Stimulated activated naive CD8-positive, alpha-beta T cell treated with anti-CD3 and anti-CD28 coated beads, Interleukin-15, amount 100 ng/mL, for 72 hours (primary cell): ENCODE measurements at regions not wholly inside any gene's neighbourhood (a gene's known extent, or its start where the extent isn't known, plus 50 kb on each side); places are given as distances from the start of the nearest gene placed in this dataset.
"Not testable (repeated sequence)": the region's sequence is repeated elsewhere in the genome, so short reads cannot be mapped to it uniquely, and the experiment has no call there.

Experiments
- ATAC-seq: fragments of 150-1000 bp; cut with Tn5 transposase; 2 replicates; pipeline ENCODE4 v1.10.0; 2021; ENCODE audit warnings: mild to moderate bottlenecking, moderate library complexity
- DNase-seq, 2 donors: peaks; one replicate each; pipeline ENCODE4 v3.0.0; 2021 to 2022
- H3K27ac Mint-ChIP-seq, 2 donors: one replicate each; pipeline ENCODE4 v1.8.0; 2022; ENCODE audit warnings: mild to moderate bottlenecking in 2 of 2, mixed read lengths in 2 of 2, moderate library complexity in 2 of 2
- H3K27me3 Mint-ChIP-seq: one replicate; pipeline ENCODE4 v1.8.0; 2022; ENCODE audit warnings: mixed read lengths
- H3K4me1 Mint-ChIP-seq: one replicate; pipeline ENCODE4 v1.8.0; 2022; ENCODE audit warnings: mild to moderate bottlenecking, mixed read lengths
- H3K4me3 Mint-ChIP-seq, 2 donors: one replicate each; pipeline ENCODE4 v1.8.0; 2022; ENCODE audit warnings: mild to moderate bottlenecking in 2 of 2, mixed read lengths in 2 of 2, moderate library complexity in 1 of 2
- H3K9me3 Mint-ChIP-seq, 2 donors: one replicate each; pipeline ENCODE4 v1.8.0; 2022; ENCODE audit warnings: mixed read lengths in 2 of 2

GRCh38 chr14:38662781-38663180 lies 406.9 kb upstream of the CLEC14A start:
- ATAC-seq (no peak), DNase-seq (no peak)
- no peak overlapping the region for H3K4me3 Mint-ChIP-seq
- no peaks in the 10 kb centered on the region for H3K4me1 Mint-ChIP-seq
- H3K27me3 Mint-ChIP-seq = no peaks in the 10 kb centered on the region
- no peaks in the 10 kb centered on the region for H3K9me3 Mint-ChIP-seq
- no peak overlapping the region for H3K27ac Mint-ChIP-seq

DNA sequence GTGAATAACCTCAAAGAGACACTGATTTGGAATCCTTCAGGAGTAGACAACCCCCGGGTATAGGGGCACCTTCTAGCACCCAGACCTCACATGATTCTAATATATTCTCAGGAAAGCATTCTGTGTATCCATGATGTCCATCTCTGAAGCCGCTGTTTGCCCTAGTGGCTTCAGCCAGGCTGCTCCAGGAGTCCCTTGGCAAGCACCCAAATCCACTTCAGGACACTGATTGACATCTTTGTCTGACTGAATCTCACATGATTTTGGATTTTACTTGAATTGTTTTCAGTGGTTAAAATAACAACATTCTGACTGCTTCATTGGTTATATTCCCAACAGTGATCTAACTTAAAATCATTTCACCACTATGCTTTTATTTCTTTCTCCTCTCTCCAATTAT lies 390.5 kb upstream of the CLEC14A start:
- DNase-seq (no peak), ATAC-seq (no peak)
- Mint-ChIP-seq H3K9me3 (peaks cover 0 to 4% of the 10 kb centered on the region in 2 donors), H3K4me1 (no peaks in the 10 kb centered on the region), H3K27me3 (no peaks in the 10 kb centered on the region), H3K27ac (peak overlapping the region in 1 of 2 donors; percentile 27), H3K4me3 (no peak overlapping the region)

DNA sequence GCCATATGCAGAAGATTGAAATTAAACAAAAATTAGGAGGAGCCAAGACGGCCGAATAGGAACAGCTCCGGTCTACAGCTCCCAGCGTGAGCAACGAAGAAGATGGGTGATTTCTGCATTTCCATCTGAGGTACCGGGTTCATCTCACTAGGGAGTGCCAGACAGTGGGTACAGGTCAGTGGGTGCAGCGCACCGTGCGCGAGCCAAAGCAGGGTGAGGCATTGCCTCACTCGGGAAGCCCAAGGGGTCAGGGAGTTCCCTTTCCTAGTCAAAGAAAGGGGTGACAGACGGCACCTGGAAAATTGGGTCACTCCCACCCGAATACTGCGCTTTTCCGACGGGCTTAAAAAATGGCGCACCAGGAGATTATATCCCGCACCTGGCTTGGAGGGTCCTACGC lies 379.0 kb upstream of the CLEC14A start:
- not testable (repeated sequence) for DNase-seq, H3K27me3 Mint-ChIP-seq, H3K9me3 Mint-ChIP-seq, H3K4me1 Mint-ChIP-seq, H3K27ac Mint-ChIP-seq, ATAC-seq, H3K4me3 Mint-ChIP-seq

- no peak for DNase-seq
Observed at GRCh38 chr14:38629412-38629811, 373.5 kb upstream of the CLEC14A start.

GRCh38 chr14:38627163-38627562 lies 371.3 kb upstream of the CLEC14A start:
- Mint-ChIP-seq H3K27ac (no peak overlapping the region), H3K4me1 (no peaks in the 10 kb centered on the region), H3K9me3 (peaks cover 14 to 16% of the 10 kb centered on the region in 2 donors), H3K4me3 (no peak overlapping the region), H3K27me3 (no peaks in the 10 kb centered on the region)
- ATAC-seq = no peak
- DNase-seq = no peak

More at GRCh38 chr14:38629412-38629811, 373.5 kb upstream of the CLEC14A start:
- Mint-ChIP-seq H3K27me3 (no peaks in the 10 kb centered on the region), H3K4me1 (no peaks in the 10 kb centered on the region), H3K27ac (no peak overlapping the region), H3K4me3 (no peak overlapping the region), H3K9me3 (peaks cover 9 to 14% of the 10 kb centered on the region in 2 donors)
- ATAC-seq = no peak

DNA sequence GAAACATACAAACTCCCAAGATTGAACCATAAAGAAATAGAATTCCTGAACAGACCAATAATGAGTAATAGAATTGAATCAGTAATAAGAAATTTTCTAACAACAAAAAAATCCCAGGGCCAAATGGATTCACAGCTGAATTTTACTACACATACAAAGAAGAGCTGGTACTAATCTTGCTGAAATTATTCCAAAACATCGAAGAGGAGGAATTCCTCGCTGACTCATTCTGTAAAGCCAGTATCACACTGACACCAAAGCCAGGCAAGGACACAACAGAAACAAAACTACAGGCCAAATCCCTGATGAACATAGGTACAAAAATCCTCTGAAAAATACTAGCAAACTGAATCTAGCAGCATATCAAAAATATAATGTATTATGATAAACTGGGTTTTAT lies 367.8 kb upstream of the CLEC14A start:
- Mint-ChIP-seq H3K27ac (no peak overlapping the region), H3K27me3 (no peaks in the 10 kb centered on the region), H3K4me3 (no peak overlapping the region), H3K4me1 (no peaks in the 10 kb centered on the region), H3K9me3 (peaks cover 10 to 11% of the 10 kb centered on the region in 2 donors)
- ATAC-seq (no peak), DNase-seq (no peak)

DNA sequence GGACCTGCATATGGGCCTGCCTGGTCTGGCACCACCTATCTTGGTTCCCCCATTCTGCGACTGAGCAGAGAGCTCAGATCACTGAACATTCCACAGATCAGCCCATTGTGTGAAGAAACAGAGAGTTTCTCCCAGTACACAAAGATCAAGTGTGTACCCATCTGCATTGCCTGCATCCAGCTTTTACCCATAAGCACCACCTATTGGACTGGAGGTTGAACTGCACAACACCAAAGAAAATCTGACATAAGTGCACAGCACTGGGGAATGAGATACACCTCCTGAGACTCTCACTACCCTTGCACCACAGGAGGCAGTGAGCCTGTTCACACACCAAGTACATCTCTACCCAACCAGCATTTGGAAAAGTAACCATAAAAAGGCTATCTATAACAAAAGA lies 362.6 kb upstream of the CLEC14A start:
- Mint-ChIP-seq H3K27ac (peak overlapping the region in 1 of 2 donors; percentile 43), H3K4me3 (no peak overlapping the region), H3K27me3 (no peaks in the 10 kb centered on the region), H3K9me3 (peaks cover 3 to 9% of the 10 kb centered on the region in 2 donors), H3K4me1 (no peaks in the 10 kb centered on the region)
- DNase-seq = no peak
- no peak for ATAC-seq

GRCh38 chr14:38616959-38617358 lies 361.1 kb upstream of the CLEC14A start:
- no peaks in the 10 kb centered on the region for H3K27me3 Mint-ChIP-seq
- DNase-seq (no peak), ATAC-seq (no peak)
- no peak overlapping the region for H3K27ac Mint-ChIP-seq
- H3K4me1 Mint-ChIP-seq = no peaks in the 10 kb centered on the region
- H3K4me3 Mint-ChIP-seq = no peak overlapping the region
- peaks cover 0 to 9% of the 10 kb centered on the region in 2 donors for H3K9me3 Mint-ChIP-seq

GRCh38 chr14:38611928-38612327 lies 356.0 kb upstream of the CLEC14A start:
- no peaks in the 10 kb centered on the region for H3K27me3 Mint-ChIP-seq
- no peak overlapping the region for H3K27ac Mint-ChIP-seq
- DNase-seq (no peak), ATAC-seq (no peak)
- H3K9me3 Mint-ChIP-seq = no peaks in the 10 kb centered on the region
- no peaks in the 10 kb centered on the region for H3K4me1 Mint-ChIP-seq
- H3K4me3 Mint-ChIP-seq = no peak overlapping the region

- DNase-seq = no peak
- H3K9me3 Mint-ChIP-seq = no peaks in the 10 kb centered on the region
- no peak overlapping the region for H3K27ac Mint-ChIP-seq
- ATAC-seq = no peak
- H3K27me3 Mint-ChIP-seq = no peaks in the 10 kb centered on the region
- H3K4me3 Mint-ChIP-seq = no peak overlapping the region
- no peaks in the 10 kb centered on the region for H3K4me1 Mint-ChIP-seq
Observed at GRCh38 chr14:38608244-38608643, 352.4 kb upstream of the CLEC14A start.

DNA sequence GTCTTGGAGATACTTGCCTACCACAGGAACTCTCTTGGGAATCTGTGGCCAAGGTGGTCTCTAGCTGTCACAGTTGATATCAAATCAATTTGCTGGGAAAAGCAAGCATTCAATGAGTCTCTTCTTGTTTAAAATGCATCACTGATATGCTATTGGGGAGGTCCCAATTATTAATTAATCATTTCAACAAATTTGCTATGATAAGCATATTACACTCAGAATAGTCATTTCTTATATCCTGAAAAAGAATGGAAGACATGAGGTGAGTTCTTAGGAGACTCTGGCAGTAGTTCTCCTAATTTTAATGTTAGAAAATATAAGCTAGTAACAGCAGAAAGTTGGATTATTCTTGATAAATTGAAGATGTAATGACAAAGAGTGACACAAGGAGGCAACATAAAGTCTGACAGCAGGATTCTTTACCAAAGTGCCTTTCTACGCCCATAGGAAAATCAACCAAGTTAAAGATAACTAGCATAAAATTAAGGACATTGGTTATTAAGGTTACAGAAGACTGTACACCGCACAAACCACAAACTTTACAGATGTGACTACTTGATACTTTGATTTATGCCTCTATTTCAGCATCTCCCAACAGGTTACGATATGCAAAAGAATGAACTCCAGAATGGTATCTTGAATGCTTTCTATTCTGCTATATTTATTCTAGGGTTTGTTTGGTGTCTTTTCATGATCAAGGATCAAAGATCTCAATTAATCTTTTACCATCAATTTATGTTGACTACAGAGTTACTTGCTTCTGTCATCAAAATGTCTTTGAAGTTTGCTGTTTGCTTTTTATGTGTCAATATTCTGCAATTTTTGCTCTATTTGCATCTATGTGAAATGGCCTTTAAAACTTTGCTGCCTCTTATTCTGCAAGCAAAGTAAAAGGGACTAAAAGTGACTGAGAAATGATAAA lies 349.6 kb upstream of the CLEC14A start:
- H3K4me3 Mint-ChIP-seq = no peak overlapping the region
- no peak for DNase-seq
- no peak for ATAC-seq
- H3K4me1 Mint-ChIP-seq = no peaks in the 10 kb centered on the region
- H3K27ac Mint-ChIP-seq = no peak overlapping the region
- no peaks in the 10 kb centered on the region for H3K27me3 Mint-ChIP-seq
- peaks cover 0 to 4% of the 10 kb centered on the region in 2 donors for H3K9me3 Mint-ChIP-seq

- not testable (repeated sequence) for DNase-seq, H3K27me3 Mint-ChIP-seq
Observed at GRCh38 chr14:38600572-38600971, 344.7 kb upstream of the CLEC14A start.

DNA sequence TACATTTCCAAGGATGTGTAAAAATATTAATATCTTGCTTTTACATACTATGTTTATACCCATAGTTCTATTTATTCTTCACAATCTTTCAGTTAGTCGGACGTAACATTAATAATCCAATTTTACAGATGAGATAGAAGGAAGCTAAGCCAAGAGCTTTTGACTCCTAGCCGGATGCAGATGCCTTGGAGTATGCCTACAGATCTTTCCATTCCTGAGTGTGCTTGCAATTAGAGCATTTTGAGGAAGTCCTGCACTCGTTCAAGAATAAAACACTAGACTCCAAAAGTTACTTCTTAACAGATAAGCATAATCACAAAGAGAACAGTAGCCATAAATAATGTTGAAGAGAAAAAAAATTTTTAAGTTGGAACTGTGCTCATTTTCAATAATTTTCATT lies 337.6 kb upstream of the CLEC14A start:
- Mint-ChIP-seq H3K4me3 (no peak overlapping the region), H3K4me1 (no peaks in the 10 kb centered on the region), H3K9me3 (peaks cover 0 to 16% of the 10 kb centered on the region in 2 donors), H3K27me3 (peaks cover 6% of the 10 kb centered on the region), H3K27ac (no peak overlapping the region)
- DNase-seq (no peak), ATAC-seq (no peak)

More at GRCh38 chr14:38600572-38600971, 344.7 kb upstream of the CLEC14A start:
- not testable (repeated sequence) for H3K9me3 Mint-ChIP-seq, H3K27ac Mint-ChIP-seq, ATAC-seq, H3K4me1 Mint-ChIP-seq, H3K4me3 Mint-ChIP-seq

DNA sequence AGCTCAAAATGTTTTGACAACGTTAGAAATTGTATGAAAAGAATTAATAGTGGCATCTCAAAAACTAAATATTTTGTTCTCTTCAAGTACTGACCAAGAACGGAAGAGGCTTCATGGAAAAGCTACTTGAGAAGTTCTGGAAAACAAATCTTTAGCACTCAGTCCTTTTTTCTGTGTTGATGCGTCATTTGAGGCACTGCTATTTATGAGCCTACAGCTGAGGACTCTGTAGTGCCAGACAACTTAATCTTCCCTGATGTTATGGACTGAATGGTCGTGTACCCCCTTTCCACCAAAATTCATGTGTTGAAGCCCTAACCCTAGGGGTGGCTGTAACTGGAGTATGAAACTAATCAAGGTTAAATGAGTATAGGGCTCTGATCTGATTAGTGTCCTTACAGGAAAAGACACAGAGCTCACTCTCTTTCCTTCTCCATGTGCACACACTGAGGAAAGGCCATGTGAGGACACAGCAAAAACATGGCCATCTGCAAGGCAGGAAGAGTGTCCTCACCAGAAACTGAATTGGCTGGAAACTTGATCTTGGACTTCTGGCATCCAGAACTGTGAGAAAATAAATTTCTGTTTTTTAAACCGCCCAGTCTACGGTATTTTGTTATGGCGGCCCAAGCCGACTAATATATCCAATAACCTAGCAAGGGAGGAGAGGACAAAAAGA lies 337.0 kb upstream of the CLEC14A start:
- DNase-seq = no peak
- Mint-ChIP-seq H3K9me3 (peaks cover 0 to 21% of the 10 kb centered on the region in 2 donors), H3K27ac (no peak overlapping the region), H3K27me3 (peaks cover 9% of the 10 kb centered on the region), H3K4me1 (no peaks in the 10 kb centered on the region), H3K4me3 (no peak overlapping the region)
- no peak for ATAC-seq

GRCh38 chr14:38589747-38590350 lies 334.0 kb upstream of the CLEC14A start:
- Mint-ChIP-seq H3K4me1 (no peaks in the 10 kb centered on the region), H3K27ac (no peak overlapping the region)
- no peak for DNase-seq

GRCh38 chr14:38583471-38583870 lies 327.6 kb upstream of the CLEC14A start:
- H3K27ac Mint-ChIP-seq = no peak overlapping the region
- peaks cover 3% of the 10 kb centered on the region for H3K27me3 Mint-ChIP-seq
- H3K9me3 Mint-ChIP-seq = peaks cover 0 to 6% of the 10 kb centered on the region in 2 donors
- DNase-seq (no peak), ATAC-seq (no peak)
- H3K4me3 Mint-ChIP-seq = no peak overlapping the region
- H3K4me1 Mint-ChIP-seq = no peaks in the 10 kb centered on the region

More at GRCh38 chr14:38589747-38590350, 334.0 kb upstream of the CLEC14A start:
- no peak overlapping the region for H3K4me3 Mint-ChIP-seq
- peaks cover 0 to 16% of the 10 kb centered on the region in 2 donors for H3K9me3 Mint-ChIP-seq
- ATAC-seq = no peak
- peaks cover 9% of the 10 kb centered on the region for H3K27me3 Mint-ChIP-seq
